HK-2 (cell line): ENCODE measurements at regions not wholly inside any gene's neighbourhood (a gene's known extent, or its start where the extent isn't known, plus 50 kb on each side); places are given as distances from the start of the nearest gene placed in this dataset.
"Not testable (repeated sequence)": the region's sequence is repeated elsewhere in the genome, so short reads cannot be mapped to it uniquely, and the experiment has no call there.

Source experiments
- DNase-seq: peaks from one replicate; pipeline ENCODE4 v3.0.0-alpha.2; 2018; ENCODE audit not compliant: unreplicated experiment

GRCh38 chr9:105022545-105022944, 94.6 kb upstream of the ABCA1 start:
- DNase-seq, result not testable (repeated sequence)

- no peak for DNase-seq
Measured at GRCh38 chr9:105023788-105024187, 95.8 kb upstream of the ABCA1 start.

- no peak for DNase-seq
Measured at GRCh38 chr9:105024529-105024928, 96.6 kb upstream of the ABCA1 start.

GRCh38 chr9:105026451-105026850, 98.5 kb upstream of the ABCA1 start:
- no peak for DNase-seq

- no peak for DNase-seq
Measured at GRCh38 chr9:105027084-105027483, 99.1 kb upstream of the ABCA1 start.

- DNase-seq, result no peak
Measured at GRCh38 chr9:105030285-105030684, 102.3 kb upstream of the ABCA1 start.

- no peak for DNase-seq
Measured at GRCh38 chr9:105037139-105037538, 109.2 kb upstream of the ABCA1 start.

GRCh38 chr9:105038051-105038450, 110.1 kb upstream of the ABCA1 start:
- no peak for DNase-seq

- no peak for DNase-seq
Measured at GRCh38 chr9:105039175-105039799, 111.3 kb upstream of the ABCA1 start.

- no peak for DNase-seq
Measured at GRCh38 chr9:105043370-105043936, 115.5 kb upstream of the ABCA1 start.

- no peak for DNase-seq
Measured at GRCh38 chr9:105044518-105044917, 116.6 kb upstream of the ABCA1 start.

- DNase-seq, result no peak
Measured at GRCh38 chr9:105046907-105047741, 119.2 kb upstream of the ABCA1 start.

- DNase-seq, result no peak
Measured at GRCh38 chr9:105047742-105048041, 119.7 kb upstream of the ABCA1 start.

- no peak for DNase-seq
Measured at GRCh38 chr9:105048331-105048730, 120.4 kb upstream of the ABCA1 start.

- DNase-seq, result no peak
Measured at GRCh38 chr9:105050296-105050695, 122.3 kb upstream of the ABCA1 start.

GRCh38 chr9:105051897-105052296, 123.9 kb upstream of the ABCA1 start:
- DNase-seq, result no peak

- no peak for DNase-seq
Measured at GRCh38 chr9:105052346-105052745, 124.4 kb upstream of the ABCA1 start.

GRCh38 chr9:105053209-105053652, 125.3 kb upstream of the ABCA1 start:
- peak; percentile 83 for DNase-seq

GRCh38 chr9:105054491-105054890, 126.5 kb upstream of the ABCA1 start:
- DNase-seq, result no peak

- no peak for DNase-seq
Measured at GRCh38 chr9:105055917-105056316, 128.0 kb upstream of the ABCA1 start.

- DNase-seq, result no peak
Measured at GRCh38 chr9:105057551-105057950, 129.6 kb upstream of the ABCA1 start.

- DNase-seq, result no peak
Measured at GRCh38 chr9:105059252-105059651, 131.3 kb upstream of the ABCA1 start.

GRCh38 chr9:105062222-105062855, 134.4 kb upstream of the ABCA1 start:
- DNase-seq, result no peak
